ENCODE measurements at regions not wholly inside any gene's neighbourhood (a gene's known extent, or its start where the extent isn't known, plus 50 kb on each side); places are given as distances from the start of the nearest gene placed in this dataset.

DNA sequence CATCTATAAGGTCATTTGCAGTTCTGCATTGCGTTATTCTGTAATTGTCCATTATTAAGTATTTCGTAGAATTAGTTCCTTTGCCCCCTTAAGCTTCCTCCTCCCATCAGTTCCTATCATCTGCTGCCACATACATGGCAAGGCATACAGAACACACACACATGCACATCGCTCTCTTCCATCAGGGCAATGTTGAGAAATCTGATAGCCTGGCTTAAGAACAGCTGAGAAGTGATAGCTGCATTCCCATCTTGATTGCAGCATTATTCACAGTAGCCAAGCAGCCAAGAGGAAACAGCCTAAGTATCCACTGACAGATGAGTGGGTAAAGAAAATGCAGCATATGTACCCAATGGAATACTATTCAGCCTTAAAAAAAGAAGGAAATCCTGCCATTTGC is 186.8 kb upstream of the CADM1 start:
- Histone ChIP-seq H4K20me1 (replicated peaks; ENCODE audit: insufficient read depth) (no peaks in the 10 kb centered on the region), H3K36me3 (ENCODE audit: insufficient read depth) (no peaks in the 10 kb centered on the region), H2AFZ (no peak overlapping the region), H3K4me1 (ENCODE audit: insufficient read depth) (no peaks in the 10 kb centered on the region), H3K27me3 (ENCODE audit: insufficient read depth) (no peaks in the 10 kb centered on the region), H3K9me2 (ENCODE audit: insufficient read depth) (no peaks in the 10 kb centered on the region), H3F3A (replicated peaks; ENCODE audit: low read depth) (no peaks in the 10 kb centered on the region), H3K4me2 (no peak overlapping the region), H3K27ac (ENCODE audit: low read depth) (no peak overlapping the region), H3K4me3 (no peak overlapping the region), H3K79me2 (replicated peaks; ENCODE audit: insufficient read depth) (no peaks in the 10 kb centered on the region)
- DNase-seq (ENCODE audit: low spot score) (no peak), ATAC-seq (no peak)
- Mint-ChIP-seq H3K4me3 (no peak overlapping the region), H3K4me1 (peaks cover 10% of the 10 kb centered on the region; the same call in 2 of the 3 replicates), H3K36me3 (ENCODE audit: low read depth) (no peaks in the 10 kb centered on the region), H3K9me3 (no peaks in the 10 kb centered on the region), H3K27ac (no peak overlapping the region), H3K27me3 (ENCODE audit: insufficient read depth, low read depth, poor library complexity) (peaks cover 3% of the 10 kb centered on the region)
- TF ChIP-seq POLR2AphosphoS5 (IDR thresholded peaks at IDR 0.05; ENCODE audit: low read depth) (no peak), ZNF331 (CRISPR knock-in tag; IDR thresholded peaks at IDR 0.05; ENCODE audit: low read depth) (no peak), ZNF114 (CRISPR knock-in tag; IDR thresholded peaks at IDR 0.05) (no peak), JUNB (IDR thresholded peaks at IDR 0.05; ENCODE audit: unreplicated experiment) (no peak), CREB1 (CRISPR knock-in tag; IDR thresholded peaks at IDR 0.05; ENCODE audit: low read depth) (no peak), STAT1 (IDR thresholded peaks at IDR 0.05; ENCODE audit: unreplicated experiment) (no peak), NANOG (IDR thresholded peaks at IDR 0.05; ENCODE audit: borderline replicate concordance) (no peak), EZH2 (IDR thresholded peaks at IDR 0.05; ENCODE audit: low read depth, unreplicated experiment) (no peak), EZH2phosphoT487 (IDR thresholded peaks at IDR 0.05; ENCODE audit: unreplicated experiment) (no peak)
- TF ChIP-seq, protein P1, sequence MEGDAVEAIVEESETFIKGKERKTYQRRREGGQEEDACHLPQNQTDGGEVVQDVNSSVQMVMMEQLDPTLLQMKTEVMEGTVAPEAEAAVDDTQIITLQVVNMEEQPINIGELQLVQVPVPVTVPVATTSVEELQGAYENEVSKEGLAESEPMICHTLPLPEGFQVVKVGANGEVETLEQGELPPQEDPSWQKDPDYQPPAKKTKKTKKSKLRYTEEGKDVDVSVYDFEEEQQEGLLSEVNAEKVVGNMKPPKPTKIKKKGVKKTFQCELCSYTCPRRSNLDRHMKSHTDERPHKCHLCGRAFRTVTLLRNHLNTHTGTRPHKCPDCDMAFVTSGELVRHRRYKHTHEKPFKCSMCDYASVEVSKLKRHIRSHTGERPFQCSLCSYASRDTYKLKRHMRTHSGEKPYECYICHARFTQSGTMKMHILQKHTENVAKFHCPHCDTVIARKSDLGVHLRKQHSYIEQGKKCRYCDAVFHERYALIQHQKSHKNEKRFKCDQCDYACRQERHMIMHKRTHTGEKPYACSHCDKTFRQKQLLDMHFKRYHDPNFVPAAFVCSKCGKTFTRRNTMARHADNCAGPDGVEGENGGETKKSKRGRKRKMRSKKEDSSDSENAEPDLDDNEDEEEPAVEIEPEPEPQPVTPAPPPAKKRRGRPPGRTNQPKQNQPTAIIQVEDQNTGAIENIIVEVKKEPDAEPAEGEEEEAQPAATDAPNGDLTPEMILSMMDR (conservative IDR thresholded peaks at IDR 0.05; ENCODE audit: low read depth in 2 of 2), result no peak
- TF ChIP-seq, protein P2, sequence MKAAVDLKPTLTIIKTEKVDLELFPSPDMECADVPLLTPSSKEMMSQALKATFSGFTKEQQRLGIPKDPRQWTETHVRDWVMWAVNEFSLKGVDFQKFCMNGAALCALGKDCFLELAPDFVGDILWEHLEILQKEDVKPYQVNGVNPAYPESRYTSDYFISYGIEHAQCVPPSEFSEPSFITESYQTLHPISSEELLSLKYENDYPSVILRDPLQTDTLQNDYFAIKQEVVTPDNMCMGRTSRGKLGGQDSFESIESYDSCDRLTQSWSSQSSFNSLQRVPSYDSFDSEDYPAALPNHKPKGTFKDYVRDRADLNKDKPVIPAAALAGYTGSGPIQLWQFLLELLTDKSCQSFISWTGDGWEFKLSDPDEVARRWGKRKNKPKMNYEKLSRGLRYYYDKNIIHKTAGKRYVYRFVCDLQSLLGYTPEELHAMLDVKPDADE (IDR thresholded peaks at IDR 0.05), result no peak
- TF ChIP-seq, protein P3, sequence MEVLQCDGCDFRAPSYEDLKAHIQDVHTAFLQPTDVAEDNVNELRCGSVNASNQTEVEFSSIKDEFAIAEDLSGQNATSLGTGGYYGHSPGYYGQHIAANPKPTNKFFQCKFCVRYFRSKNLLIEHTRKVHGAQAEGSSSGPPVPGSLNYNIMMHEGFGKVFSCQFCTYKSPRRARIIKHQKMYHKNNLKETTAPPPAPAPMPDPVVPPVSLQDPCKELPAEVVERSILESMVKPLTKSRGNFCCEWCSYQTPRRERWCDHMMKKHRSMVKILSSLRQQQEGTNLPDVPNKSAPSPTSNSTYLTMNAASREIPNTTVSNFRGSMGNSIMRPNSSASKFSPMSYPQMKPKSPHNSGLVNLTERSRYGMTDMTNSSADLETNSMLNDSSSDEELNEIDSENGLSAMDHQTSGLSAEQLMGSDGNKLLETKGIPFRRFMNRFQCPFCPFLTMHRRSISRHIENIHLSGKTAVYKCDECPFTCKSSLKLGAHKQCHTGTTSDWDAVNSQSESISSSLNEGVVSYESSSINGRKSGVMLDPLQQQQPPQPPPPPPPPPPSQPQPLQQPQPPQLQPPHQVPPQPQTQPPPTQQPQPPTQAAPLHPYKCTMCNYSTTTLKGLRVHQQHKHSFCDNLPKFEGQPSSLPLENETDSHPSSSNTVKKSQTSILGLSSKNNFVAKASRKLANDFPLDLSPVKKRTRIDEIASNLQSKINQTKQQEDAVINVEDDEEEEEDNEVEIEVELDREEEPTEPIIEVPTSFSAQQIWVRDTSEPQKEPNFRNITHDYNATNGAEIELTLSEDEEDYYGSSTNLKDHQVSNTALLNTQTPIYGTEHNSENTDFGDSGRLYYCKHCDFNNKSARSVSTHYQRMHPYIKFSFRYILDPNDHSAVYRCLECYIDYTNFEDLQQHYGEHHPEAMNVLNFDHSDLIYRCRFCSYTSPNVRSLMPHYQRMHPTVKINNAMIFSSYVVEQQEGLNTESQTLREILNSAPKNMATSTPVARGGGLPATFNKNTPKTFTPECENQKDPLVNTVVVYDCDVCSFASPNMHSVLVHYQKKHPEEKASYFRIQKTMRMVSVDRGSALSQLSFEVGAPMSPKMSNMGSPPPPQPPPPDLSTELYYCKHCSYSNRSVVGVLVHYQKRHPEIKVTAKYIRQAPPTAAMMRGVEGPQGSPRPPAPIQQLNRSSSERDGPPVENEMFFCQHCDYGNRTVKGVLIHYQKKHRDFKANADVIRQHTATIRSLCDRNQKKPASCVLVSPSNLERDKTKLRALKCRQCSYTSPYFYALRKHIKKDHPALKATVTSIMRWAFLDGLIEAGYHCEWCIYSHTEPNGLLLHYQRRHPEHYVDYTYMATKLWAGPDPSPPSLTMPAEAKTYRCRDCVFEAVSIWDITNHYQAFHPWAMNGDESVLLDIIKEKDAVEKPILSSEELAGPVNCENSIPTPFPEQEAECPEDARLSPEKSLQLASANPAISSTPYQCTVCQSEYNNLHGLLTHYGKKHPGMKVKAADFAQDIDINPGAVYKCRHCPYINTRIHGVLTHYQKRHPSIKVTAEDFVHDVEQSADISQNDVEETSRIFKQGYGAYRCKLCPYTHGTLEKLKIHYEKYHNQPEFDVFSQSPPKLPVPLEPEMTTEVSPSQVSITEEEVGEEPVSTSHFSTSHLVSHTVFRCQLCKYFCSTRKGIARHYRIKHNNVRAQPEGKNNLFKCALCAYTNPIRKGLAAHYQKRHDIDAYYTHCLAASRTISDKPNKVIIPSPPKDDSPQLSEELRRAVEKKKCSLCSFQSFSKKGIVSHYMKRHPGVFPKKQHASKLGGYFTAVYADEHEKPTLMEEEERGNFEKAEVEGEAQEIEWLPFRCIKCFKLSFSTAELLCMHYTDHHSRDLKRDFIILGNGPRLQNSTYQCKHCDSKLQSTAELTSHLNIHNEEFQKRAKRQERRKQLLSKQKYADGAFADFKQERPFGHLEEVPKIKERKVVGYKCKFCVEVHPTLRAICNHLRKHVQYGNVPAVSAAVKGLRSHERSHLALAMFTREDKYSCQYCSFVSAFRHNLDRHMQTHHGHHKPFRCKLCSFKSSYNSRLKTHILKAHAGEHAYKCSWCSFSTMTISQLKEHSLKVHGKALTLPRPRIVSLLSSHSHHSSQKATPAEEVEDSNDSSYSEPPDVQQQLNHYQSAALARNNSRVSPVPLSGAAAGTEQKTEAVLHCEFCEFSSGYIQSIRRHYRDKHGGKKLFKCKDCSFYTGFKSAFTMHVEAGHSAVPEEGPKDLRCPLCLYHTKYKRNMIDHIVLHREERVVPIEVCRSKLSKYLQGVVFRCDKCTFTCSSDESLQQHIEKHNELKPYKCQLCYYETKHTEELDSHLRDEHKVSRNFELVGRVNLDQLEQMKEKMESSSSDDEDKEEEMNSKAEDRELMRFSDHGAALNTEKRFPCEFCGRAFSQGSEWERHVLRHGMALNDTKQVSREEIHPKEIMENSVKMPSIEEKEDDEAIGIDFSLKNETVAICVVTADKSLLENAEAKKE (CRISPR knock-in tag; IDR thresholded peaks at IDR 0.05), result no peak
- TF ChIP-seq, protein P4, sequence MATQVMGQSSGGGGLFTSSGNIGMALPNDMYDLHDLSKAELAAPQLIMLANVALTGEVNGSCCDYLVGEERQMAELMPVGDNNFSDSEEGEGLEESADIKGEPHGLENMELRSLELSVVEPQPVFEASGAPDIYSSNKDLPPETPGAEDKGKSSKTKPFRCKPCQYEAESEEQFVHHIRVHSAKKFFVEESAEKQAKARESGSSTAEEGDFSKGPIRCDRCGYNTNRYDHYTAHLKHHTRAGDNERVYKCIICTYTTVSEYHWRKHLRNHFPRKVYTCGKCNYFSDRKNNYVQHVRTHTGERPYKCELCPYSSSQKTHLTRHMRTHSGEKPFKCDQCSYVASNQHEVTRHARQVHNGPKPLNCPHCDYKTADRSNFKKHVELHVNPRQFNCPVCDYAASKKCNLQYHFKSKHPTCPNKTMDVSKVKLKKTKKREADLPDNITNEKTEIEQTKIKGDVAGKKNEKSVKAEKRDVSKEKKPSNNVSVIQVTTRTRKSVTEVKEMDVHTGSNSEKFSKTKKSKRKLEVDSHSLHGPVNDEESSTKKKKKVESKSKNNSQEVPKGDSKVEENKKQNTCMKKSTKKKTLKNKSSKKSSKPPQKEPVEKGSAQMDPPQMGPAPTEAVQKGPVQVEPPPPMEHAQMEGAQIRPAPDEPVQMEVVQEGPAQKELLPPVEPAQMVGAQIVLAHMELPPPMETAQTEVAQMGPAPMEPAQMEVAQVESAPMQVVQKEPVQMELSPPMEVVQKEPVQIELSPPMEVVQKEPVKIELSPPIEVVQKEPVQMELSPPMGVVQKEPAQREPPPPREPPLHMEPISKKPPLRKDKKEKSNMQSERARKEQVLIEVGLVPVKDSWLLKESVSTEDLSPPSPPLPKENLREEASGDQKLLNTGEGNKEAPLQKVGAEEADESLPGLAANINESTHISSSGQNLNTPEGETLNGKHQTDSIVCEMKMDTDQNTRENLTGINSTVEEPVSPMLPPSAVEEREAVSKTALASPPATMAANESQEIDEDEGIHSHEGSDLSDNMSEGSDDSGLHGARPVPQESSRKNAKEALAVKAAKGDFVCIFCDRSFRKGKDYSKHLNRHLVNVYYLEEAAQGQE (IDR thresholded peaks at IDR 0.05; ENCODE audit: unreplicated experiment), result no peak
